Endothelial cell of umbilical vein (primary cell): ENCODE measurements at regions not wholly inside any gene's neighbourhood (a gene's known extent, or its start where the extent isn't known, plus 50 kb on each side); places are given as distances from the start of the nearest gene placed in this dataset.

Experiments used
- EZH2 ChIP-seq: IDR thresholded peaks from 2 replicates; pipeline ENCODE4 v1.6.1; 2012; ENCODE audit warnings: borderline replicate concordance, low read depth, mild to moderate bottlenecking, moderate library complexity, low read length, inconsistent platforms; ENCODE audit not compliant: severe bottlenecking
- FOS ChIP-seq: IDR thresholded peaks from 2 replicates; pipeline ENCODE4 v1.6.1; 2011; ENCODE audit warnings: mild to moderate bottlenecking, low read length, moderate library complexity, borderline replicate concordance; ENCODE audit not compliant: insufficient read depth
- POLR2A ChIP-seq: IDR thresholded peaks from 2 replicates; pipeline ENCODE4 v1.6.1; 2012; ENCODE audit warnings: low read depth, mild to moderate bottlenecking, control low read depth, low read length
- POLR2AphosphoS5 ChIP-seq: IDR thresholded peaks from 2 replicates; pipeline ENCODE4 v1.6.1; 2012; ENCODE audit warnings: low read depth, mild to moderate bottlenecking, control low read depth, low read length, moderate library complexity; ENCODE audit not compliant: insufficient read depth
- TF ChIP-seq, protein P1 (sequence below), 2 donors: IDR thresholded peaks; 1 replicate in 1 of 2; 2 replicates in 1 of 2; pipeline ENCODE4 v1.5.1; 2011; ENCODE audit warnings: low read length in 2 of 2, mild to moderate bottlenecking in 2 of 2, moderate library complexity in 2 of 2, control low read depth in 1 of 2, inconsistent platforms in 1 of 2, low read depth in 1 of 2; ENCODE audit not compliant: insufficient read depth in 1 of 2; ENCODE audit errors: extremely low read depth in 1 of 2
- TF ChIP-seq, protein P2 (sequence below): IDR thresholded peaks from 2 replicates; pipeline ENCODE4 v1.6.1; 2011; ENCODE audit not compliant: insufficient read depth, insufficient read length

DNA sequence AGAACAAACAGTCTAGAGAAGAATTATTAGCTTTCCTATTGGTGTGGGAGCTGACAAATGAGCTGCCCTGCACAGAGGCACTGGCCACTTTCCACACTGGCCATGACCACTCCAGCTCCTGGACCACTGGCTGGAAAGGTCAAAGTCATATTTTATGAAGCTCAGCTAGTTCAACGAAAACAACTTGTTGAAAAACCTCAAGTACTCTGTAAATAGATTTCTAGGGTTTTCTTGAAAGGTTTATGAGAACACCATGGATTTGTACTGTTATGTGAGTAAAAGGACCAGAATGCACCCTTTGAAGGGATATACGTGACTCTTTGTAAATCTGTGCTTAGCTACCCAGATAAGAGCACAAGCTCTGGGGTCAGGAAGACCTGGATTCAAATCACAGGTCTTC is 54.5 kb upstream of the FGGY start:
- TF ChIP-seq EZH2: no peak
- TF ChIP-seq, protein P1, sequence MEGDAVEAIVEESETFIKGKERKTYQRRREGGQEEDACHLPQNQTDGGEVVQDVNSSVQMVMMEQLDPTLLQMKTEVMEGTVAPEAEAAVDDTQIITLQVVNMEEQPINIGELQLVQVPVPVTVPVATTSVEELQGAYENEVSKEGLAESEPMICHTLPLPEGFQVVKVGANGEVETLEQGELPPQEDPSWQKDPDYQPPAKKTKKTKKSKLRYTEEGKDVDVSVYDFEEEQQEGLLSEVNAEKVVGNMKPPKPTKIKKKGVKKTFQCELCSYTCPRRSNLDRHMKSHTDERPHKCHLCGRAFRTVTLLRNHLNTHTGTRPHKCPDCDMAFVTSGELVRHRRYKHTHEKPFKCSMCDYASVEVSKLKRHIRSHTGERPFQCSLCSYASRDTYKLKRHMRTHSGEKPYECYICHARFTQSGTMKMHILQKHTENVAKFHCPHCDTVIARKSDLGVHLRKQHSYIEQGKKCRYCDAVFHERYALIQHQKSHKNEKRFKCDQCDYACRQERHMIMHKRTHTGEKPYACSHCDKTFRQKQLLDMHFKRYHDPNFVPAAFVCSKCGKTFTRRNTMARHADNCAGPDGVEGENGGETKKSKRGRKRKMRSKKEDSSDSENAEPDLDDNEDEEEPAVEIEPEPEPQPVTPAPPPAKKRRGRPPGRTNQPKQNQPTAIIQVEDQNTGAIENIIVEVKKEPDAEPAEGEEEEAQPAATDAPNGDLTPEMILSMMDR (IDR thresholded peaks at IDR 0.05; ENCODE audit: extremely low read depth in 1 of 2, insufficient read depth in 1 of 2, low read depth in 1 of 2, low read length in 2 of 2): no peak
- TF ChIP-seq, protein P2, sequence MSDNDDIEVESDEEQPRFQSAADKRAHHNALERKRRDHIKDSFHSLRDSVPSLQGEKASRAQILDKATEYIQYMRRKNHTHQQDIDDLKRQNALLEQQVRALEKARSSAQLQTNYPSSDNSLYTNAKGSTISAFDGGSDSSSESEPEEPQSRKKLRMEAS: no peak
- TF ChIP-seq FOS: no peak
- no peak for TF ChIP-seq POLR2A
- no peak for TF ChIP-seq POLR2AphosphoS5
